ENCODE measurements at regions not wholly inside any gene's neighbourhood (a gene's known extent, or its start where the extent isn't known, plus 50 kb on each side); places are given as distances from the start of the nearest gene placed in this dataset.
"Not testable (repeated sequence)": the region's sequence is repeated elsewhere in the genome, so short reads cannot be mapped to it uniquely, and the experiment has no call there.

- TF ChIP-seq SCRT2 (tag by site-specific recombination; IDR thresholded peaks at IDR 0.05) = no peak
- TF ChIP-seq MYNN (tag by site-specific recombination; IDR thresholded peaks at IDR 0.05; ENCODE audit: borderline replicate concordance) = no peak
- no peak for TF ChIP-seq ZNF624 (tag by site-specific recombination; IDR thresholded peaks at IDR 0.05)
- no peak for TF ChIP-seq ZNF521 (tag by site-specific recombination; IDR thresholded peaks at IDR 0.05)
- no peak for TF ChIP-seq ZBTB48 (tag by site-specific recombination; IDR thresholded peaks at IDR 0.05)
- no peak for TF ChIP-seq BCL6B (tag by site-specific recombination; IDR thresholded peaks at IDR 0.05)
- Histone ChIP-seq H3K9me3 (ENCODE audit: control insufficient read depth, insufficient read depth, low read depth, low read length) (no peaks in the 10 kb centered on the region), H3K36me3 (ENCODE audit: control insufficient read depth in 2 of 2, insufficient read depth in 1 of 2, low read length in 2 of 2) (no peaks in the 10 kb centered on the region), H3K4me1 (ENCODE audit: control insufficient read depth, insufficient read depth, low read length) (no peaks in the 10 kb centered on the region), H3K27ac (ENCODE audit: extremely low read depth, low read depth, low read length) (no peak overlapping the region), H3K4me3 (ENCODE audit: low read depth, low read length) (no peak overlapping the region)
- ChIA-PET CTCF (interaction anchor here (0.5 kb wide), 1 partner anchor 244 kb away, joined by 3 read pairs; no protein-coding TSS in a partner anchor), POLR2A (no interaction called here)
These were observed 879.4 kb downstream of the SLC6A15 start for GRCh38 chr12:84033162-84033561.

- H3K9me3 ChIP-seq (ENCODE audit: control insufficient read depth, insufficient read depth, low read depth, low read length); H3K4me1 ChIP-seq (ENCODE audit: control insufficient read depth, insufficient read depth, low read length); CTCF ChIA-PET: not testable (repeated sequence)
These were observed 893.9 kb downstream of the SLC6A15 start for GRCh38 chr12:84018556-84019179.

GRCh38 chr12:84016956-84017355 is 895.6 kb downstream of the SLC6A15 start:
- H3K4me1 ChIP-seq (ENCODE audit: control insufficient read depth, insufficient read depth, low read length) = no peaks in the 10 kb centered on the region
- H3K9me3 ChIP-seq (ENCODE audit: control insufficient read depth, insufficient read depth, low read depth, low read length) = no peaks in the 10 kb centered on the region
- POLR2A ChIA-PET = no interaction called here
- H3K4me3 ChIP-seq (ENCODE audit: low read depth, low read length) = no peak overlapping the region
- no peak overlapping the region for H3K27ac ChIP-seq (ENCODE audit: extremely low read depth, low read depth, low read length)
- TF ChIP-seq TCF7L2 (IDR thresholded peaks at IDR 0.05; ENCODE audit: borderline replicate concordance, low read depth, low read length) (no peak), ZNF16 (tag by site-specific recombination; IDR thresholded peaks at IDR 0.05; ENCODE audit: low read depth) (no peak)
- H3K36me3 ChIP-seq (ENCODE audit: control insufficient read depth in 2 of 2, insufficient read depth in 1 of 2, low read length in 2 of 2) = no peaks in the 10 kb centered on the region
- CTCF ChIA-PET = no interaction called here

More at GRCh38 chr12:84018556-84019179, 893.9 kb downstream of the SLC6A15 start:
- H3K36me3 ChIP-seq (ENCODE audit: control insufficient read depth in 2 of 2, insufficient read depth in 1 of 2, low read length in 2 of 2); POLR2A ChIA-PET; H3K4me3 ChIP-seq (ENCODE audit: low read depth, low read length); H3K27ac ChIP-seq (ENCODE audit: extremely low read depth, low read depth, low read length): not testable (repeated sequence)

GRCh38 chr12:83997423-83997822 is 915.2 kb downstream of the SLC6A15 start:
- Histone ChIP-seq H3K9me3 (ENCODE audit: control insufficient read depth, insufficient read depth, low read depth, low read length) (no peaks in the 10 kb centered on the region), H3K4me1 (ENCODE audit: control insufficient read depth, insufficient read depth, low read length) (no peaks in the 10 kb centered on the region), H3K27ac (ENCODE audit: extremely low read depth, low read depth, low read length) (no peak overlapping the region), H3K4me3 (ENCODE audit: low read depth, low read length) (no peak overlapping the region), H3K36me3 (ENCODE audit: control insufficient read depth in 2 of 2, insufficient read depth in 1 of 2, low read length in 2 of 2) (no peaks in the 10 kb centered on the region)
- POLR2A ChIA-PET = no interaction called here
- CTCF ChIA-PET = no interaction called here
- TF ChIP-seq ZNF629 (tag by site-specific recombination; IDR thresholded peaks at IDR 0.05) = no peak
- no peak for TF ChIP-seq KLF1 (tag by site-specific recombination; IDR thresholded peaks at IDR 0.05)
- TF ChIP-seq ZNF239 (tag by site-specific recombination; IDR thresholded peaks at IDR 0.05) = no peak
- TF ChIP-seq ZNF518A (tag by site-specific recombination; conservative IDR thresholded peaks at IDR 0.05; ENCODE audit: low read depth) = no peak
- TF ChIP-seq ZNF777 (tag by site-specific recombination; IDR thresholded peaks at IDR 0.05; ENCODE audit: borderline replicate concordance) = no peak
- TF ChIP-seq ZNF514 (tag by site-specific recombination; IDR thresholded peaks at IDR 0.05) = no peak
- TF ChIP-seq ZFP37 (tag by site-specific recombination; IDR thresholded peaks at IDR 0.05) = no peak
- TF ChIP-seq PRDM2 (tag by site-specific recombination; IDR thresholded peaks at IDR 0.05; ENCODE audit: borderline replicate concordance) = no peak
